HepG2 (cell line): ENCODE measurements at regions not wholly inside any gene's neighbourhood (a gene's known extent, or its start where the extent isn't known, plus 50 kb on each side); places are given as distances from the start of the nearest gene placed in this dataset.

ENCODE experiments used
- ATAC-seq: fragments of 200-7000 bp; cut with Tn5 transposase; 3 replicates; pipeline ENCODE4 v1.9.1; 2020; ENCODE audit warnings: mild to moderate bottlenecking, moderate library complexity
- BruUV-seq: library from RNA; stranded (reverse); fragments of 400-500 nt; replicated peaks from 2 replicates; lab custom pipeline; 2021; lab: Mats Ljungman, UMichigan
- CTCF ChIA-PET: fragments of 300-600 bp; formaldehyde crosslinking; extraction: SDS; loops from one replicate; lab custom pipeline; 2021; ENCODE audit warnings: low total read pairs, inconsistent platforms, low intra/inter-chr PET ratio; lab: Yijun Ruan, JAX
- POLR2A ChIA-PET: fragments of 350-600 bp; sonication (Branson Sonifier 250); formaldehyde crosslinking; loops from one replicate; lab custom pipeline; 2020; ENCODE audit warnings: antibody characterized with exemption, inconsistent platforms; lab: Yijun Ruan, JAX
- DNase-seq: peaks from one replicate; pipeline ENCODE4 v3.0.0-alpha.2; 2015; ENCODE audit warnings: low spot score
- FAIRE-seq: peaks from 3 replicates; lab custom pipeline; 2011; peaks lifted over from hg19 to GRCh38; lab: Jason Lieb, UNC
- H2AFZ ChIP-seq: one replicate; pipeline ENCODE4 v1.6.1; 2011; ENCODE audit warnings: low read length, inconsistent platforms
- H3K27ac ChIP-seq: fragments of 300-600 bp; 3 replicates; pipeline ENCODE4 v1.8.0; 2011; ENCODE audit warnings: mixed run types, mild to moderate bottlenecking, mixed read lengths, low read length, inconsistent platforms; ENCODE audit not compliant: insufficient read depth; ENCODE audit errors: extremely low read length
- H3K27me3 ChIP-seq, 2 experiments: fragments of 200-600 bp in 1 of 2; 2 replicates in 1 of 2; 3 replicates in 1 of 2; pipeline versions ENCODE4 v1.6.0 to v1.8.0; 2011; ENCODE audit warnings: low read length in 2 of 2, mild to moderate bottlenecking in 2 of 2, moderate library complexity in 2 of 2, inconsistent platforms in 1 of 2; ENCODE audit not compliant: insufficient read depth in 2 of 2, control insufficient read depth in 1 of 2
- H3K36me3 ChIP-seq, 2 experiments: fragments of 200-600 bp in 1 of 2; replicated peaks in 1 of 2; 2 replicates in 1 of 2; 3 replicates in 1 of 2; pipeline versions ENCODE4 v1.5.1 to v1.8.0; 2011; ENCODE audit warnings: low read length in 2 of 2, inconsistent platforms in 1 of 2; ENCODE audit not compliant: insufficient read depth in 2 of 2, control insufficient read depth in 1 of 2
- H3K4me1 ChIP-seq: 2 replicates; pipeline ENCODE4 v1.5.1; 2012; ENCODE audit warnings: low read length, inconsistent platforms; ENCODE audit not compliant: insufficient read depth
- H3K4me2 ChIP-seq: 2 replicates; pipeline ENCODE4 v1.6.0; 2011; ENCODE audit warnings: low read depth, low read length, inconsistent platforms
- H3K4me3 ChIP-seq, 3 experiments: fragments of 200-600 bp in 1 of 3; sonication (generic), shearing (Covaris generic) in 1 of 3; replicated peaks in 1 of 3; 2 replicates each; pipeline ENCODE4 v1.5.1; 2011 to 2016; ENCODE audit warnings: low read length in 3 of 3, inconsistent platforms in 2 of 3, low read depth in 2 of 3, mild to moderate bottlenecking in 2 of 3, control low read depth in 1 of 3, mixed read lengths in 1 of 3; ENCODE audit not compliant: insufficient read depth in 1 of 3
- H3K79me2 ChIP-seq: one replicate; pipeline ENCODE4 v1.6.1; 2011; ENCODE audit warnings: low read length, inconsistent platforms; ENCODE audit not compliant: insufficient read depth
- H3K9ac ChIP-seq: 2 replicates; pipeline ENCODE4 v1.6.0; 2011; ENCODE audit warnings: mild to moderate bottlenecking, low read depth, low read length, inconsistent platforms; ENCODE audit not compliant: insufficient read depth
- H3K9me3 ChIP-seq: 2 replicates; pipeline ENCODE4 v1.5.1; 2012; ENCODE audit warnings: mild to moderate bottlenecking, low read length
- H4K20me1 ChIP-seq: 2 replicates; pipeline ENCODE4 v1.6.0; 2011; ENCODE audit warnings: inconsistent platforms, mild to moderate bottlenecking, low read length, moderate library complexity; ENCODE audit not compliant: insufficient read depth
- EED ChIP-seq: sonication (generic); formaldehyde crosslinking; IDR thresholded peaks from 2 replicates; pipeline ENCODE4 v1.5.0; 2020; ENCODE audit warnings: mild to moderate bottlenecking, missing genetic modification reagents
- GFI1 ChIP-seq: sonication (generic); formaldehyde crosslinking; IDR thresholded peaks from 2 replicates; pipeline ENCODE4 v1.5.0; 2020; ENCODE audit warnings: missing genetic modification reagents, mild to moderate bottlenecking, borderline replicate concordance
- HMG20B ChIP-seq: conservative IDR thresholded peaks from 2 replicates; pipeline ENCODE4 v1.6.1; 2016; ENCODE audit warnings: missing genetic modification reagents, missing compliant biosample characterization
- MBNL3 ChIP-seq: fragments of 250-450 bp; sonication (Bioruptor Pico); conservative IDR thresholded peaks from 2 replicates; pipeline ENCODE4 v1.8.0; 2022; ENCODE audit warnings: mild to moderate bottlenecking, inconsistent platforms
- NFKBIZ ChIP-seq: IDR thresholded peaks from 2 replicates; pipeline ENCODE4 v1.6.1; 2018; ENCODE audit warnings: missing genetic modification reagents, missing compliant biosample characterization
- PAF1 ChIP-seq: IDR thresholded peaks from 2 replicates; pipeline ENCODE4 v1.6.1; 2016; ENCODE audit warnings: missing genetic modification reagents, missing compliant biosample characterization
- PAX8 ChIP-seq: sonication (generic); formaldehyde crosslinking; IDR thresholded peaks from 2 replicates; pipeline ENCODE4 v1.8.0; 2022; ENCODE audit warnings: mild to moderate bottlenecking, missing genetic modification reagents, borderline replicate concordance
- TFDP1 ChIP-seq: IDR thresholded peaks from 2 replicates; pipeline ENCODE4 v1.6.1; 2016; ENCODE audit warnings: missing compliant biosample characterization, missing genetic modification reagents, borderline replicate concordance
- ZNF431 ChIP-seq: sonication (generic); formaldehyde crosslinking; IDR thresholded peaks from 2 replicates; pipeline ENCODE4 v1.9.0; 2022; ENCODE audit warnings: missing genetic modification reagents, low read depth, mild to moderate bottlenecking, borderline replicate concordance
- ZNF569 ChIP-seq: sonication (generic); formaldehyde crosslinking; IDR thresholded peaks from 2 replicates; pipeline ENCODE4 v1.5.0; 2020; ENCODE audit warnings: mild to moderate bottlenecking, missing genetic modification reagents, moderate library complexity, borderline replicate concordance
- ZNF761 ChIP-seq: sonication (generic); formaldehyde crosslinking; conservative IDR thresholded peaks from 2 replicates; pipeline ENCODE4 v1.4.0; 2020; ENCODE audit warnings: mild to moderate bottlenecking, missing genetic modification reagents
- ZNF839 ChIP-seq: sonication (generic); formaldehyde crosslinking; IDR thresholded peaks from 2 replicates; pipeline ENCODE4 v1.4.0; 2020; ENCODE audit warnings: missing genetic modification reagents, mild to moderate bottlenecking, borderline replicate concordance
- WGBS: methylation state at CpG from one replicate; pipeline ENCODE4 v1.1.6; 2017; ENCODE audit warnings: low lambda C conversion rate; 5-methylcytosine and 5-hydroxymethylcytosine counted together
- in situ Hi-C: cut with HindIII; loops from 2 replicates; pipeline ENCODE4 v1.10.0; 2017; ENCODE audit warnings: low pct_unique_long_range_greater_than_20kb; ENCODE audit not compliant: extremely low pct_ligation_motif_present
- intact Hi-C: fragments of 100-400 bp; cut with micrococcal nuclease; formaldehyde crosslinking; loops from one replicate; pipeline ENCODE4 v1.10.0; 2022; ENCODE audit not compliant: unreplicated experiment
- TF ChIP-seq, protein P1 (sequence below): sonication (generic); formaldehyde crosslinking; IDR thresholded peaks from 2 replicates; pipeline ENCODE4 v1.5.0; 2020; ENCODE audit warnings: mild to moderate bottlenecking, missing genetic modification reagents, moderate library complexity
- TF ChIP-seq, protein P2 (sequence below), 2 experiments: fragments of 450-650 bp in 1 of 2; sonication (generic) in 1 of 2; formaldehyde crosslinking in 1 of 2; IDR thresholded peaks; 2 replicates each; pipeline versions ENCODE4 v1.6.1 to v1.8.0; 2016 to 2022; ENCODE audit warnings: antibody characterized with exemption in 1 of 2, mild to moderate bottlenecking in 1 of 2, missing genetic modification reagents in 1 of 2

- no peaks in the 10 kb centered on the region for H4K20me1 ChIP-seq
- no peaks in the 10 kb centered on the region for H3K27me3 ChIP-seq
- 0% methylated on average over 1 of the region's 1 CpG for WGBS
- intact Hi-C loops (no loop called here), in situ Hi-C loops (no loop called here)
- H3K4me2 ChIP-seq: no peak overlapping the region
- no peaks in the 10 kb centered on the region for H3K4me1 ChIP-seq
- no peak overlapping the region for H2AFZ ChIP-seq
- ATAC-seq (no peak), FAIRE-seq (no peak), DNase-seq (no peak)
- no peaks in the 10 kb centered on the region for H3K36me3 ChIP-seq
- no peaks in the 10 kb centered on the region for H3K79me2 ChIP-seq
- H3K27ac ChIP-seq: no peak overlapping the region
- BruUV-seq: no TSS peak
- H3K9ac ChIP-seq: no peak overlapping the region
- CTCF ChIA-PET: no interaction called here
- POLR2A ChIA-PET: no interaction called here
- no peaks in the 10 kb centered on the region for H3K9me3 ChIP-seq
- H3K4me3 ChIP-seq: no peak overlapping the region
- TF ChIP-seq NFKBIZ: no peak
- TF ChIP-seq GFI1 (CRISPR knock-in tag): no peak
- TF ChIP-seq ZNF569 (CRISPR knock-in tag): no peak
- TF ChIP-seq, protein P1, sequence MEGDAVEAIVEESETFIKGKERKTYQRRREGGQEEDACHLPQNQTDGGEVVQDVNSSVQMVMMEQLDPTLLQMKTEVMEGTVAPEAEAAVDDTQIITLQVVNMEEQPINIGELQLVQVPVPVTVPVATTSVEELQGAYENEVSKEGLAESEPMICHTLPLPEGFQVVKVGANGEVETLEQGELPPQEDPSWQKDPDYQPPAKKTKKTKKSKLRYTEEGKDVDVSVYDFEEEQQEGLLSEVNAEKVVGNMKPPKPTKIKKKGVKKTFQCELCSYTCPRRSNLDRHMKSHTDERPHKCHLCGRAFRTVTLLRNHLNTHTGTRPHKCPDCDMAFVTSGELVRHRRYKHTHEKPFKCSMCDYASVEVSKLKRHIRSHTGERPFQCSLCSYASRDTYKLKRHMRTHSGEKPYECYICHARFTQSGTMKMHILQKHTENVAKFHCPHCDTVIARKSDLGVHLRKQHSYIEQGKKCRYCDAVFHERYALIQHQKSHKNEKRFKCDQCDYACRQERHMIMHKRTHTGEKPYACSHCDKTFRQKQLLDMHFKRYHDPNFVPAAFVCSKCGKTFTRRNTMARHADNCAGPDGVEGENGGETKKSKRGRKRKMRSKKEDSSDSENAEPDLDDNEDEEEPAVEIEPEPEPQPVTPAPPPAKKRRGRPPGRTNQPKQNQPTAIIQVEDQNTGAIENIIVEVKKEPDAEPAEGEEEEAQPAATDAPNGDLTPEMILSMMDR: no peak
- TF ChIP-seq EED (CRISPR knock-in tag): no peak
- TF ChIP-seq ZNF431: no peak
- no peak for TF ChIP-seq HMG20B
- TF ChIP-seq PAX8 (CRISPR knock-in tag): no peak
- TF ChIP-seq ZNF839 (CRISPR knock-in tag): no peak
- TF ChIP-seq PAF1 (CRISPR knock-in tag): no peak
- no peak for TF ChIP-seq TFDP1 (CRISPR knock-in tag)
- TF ChIP-seq, protein P2, sequence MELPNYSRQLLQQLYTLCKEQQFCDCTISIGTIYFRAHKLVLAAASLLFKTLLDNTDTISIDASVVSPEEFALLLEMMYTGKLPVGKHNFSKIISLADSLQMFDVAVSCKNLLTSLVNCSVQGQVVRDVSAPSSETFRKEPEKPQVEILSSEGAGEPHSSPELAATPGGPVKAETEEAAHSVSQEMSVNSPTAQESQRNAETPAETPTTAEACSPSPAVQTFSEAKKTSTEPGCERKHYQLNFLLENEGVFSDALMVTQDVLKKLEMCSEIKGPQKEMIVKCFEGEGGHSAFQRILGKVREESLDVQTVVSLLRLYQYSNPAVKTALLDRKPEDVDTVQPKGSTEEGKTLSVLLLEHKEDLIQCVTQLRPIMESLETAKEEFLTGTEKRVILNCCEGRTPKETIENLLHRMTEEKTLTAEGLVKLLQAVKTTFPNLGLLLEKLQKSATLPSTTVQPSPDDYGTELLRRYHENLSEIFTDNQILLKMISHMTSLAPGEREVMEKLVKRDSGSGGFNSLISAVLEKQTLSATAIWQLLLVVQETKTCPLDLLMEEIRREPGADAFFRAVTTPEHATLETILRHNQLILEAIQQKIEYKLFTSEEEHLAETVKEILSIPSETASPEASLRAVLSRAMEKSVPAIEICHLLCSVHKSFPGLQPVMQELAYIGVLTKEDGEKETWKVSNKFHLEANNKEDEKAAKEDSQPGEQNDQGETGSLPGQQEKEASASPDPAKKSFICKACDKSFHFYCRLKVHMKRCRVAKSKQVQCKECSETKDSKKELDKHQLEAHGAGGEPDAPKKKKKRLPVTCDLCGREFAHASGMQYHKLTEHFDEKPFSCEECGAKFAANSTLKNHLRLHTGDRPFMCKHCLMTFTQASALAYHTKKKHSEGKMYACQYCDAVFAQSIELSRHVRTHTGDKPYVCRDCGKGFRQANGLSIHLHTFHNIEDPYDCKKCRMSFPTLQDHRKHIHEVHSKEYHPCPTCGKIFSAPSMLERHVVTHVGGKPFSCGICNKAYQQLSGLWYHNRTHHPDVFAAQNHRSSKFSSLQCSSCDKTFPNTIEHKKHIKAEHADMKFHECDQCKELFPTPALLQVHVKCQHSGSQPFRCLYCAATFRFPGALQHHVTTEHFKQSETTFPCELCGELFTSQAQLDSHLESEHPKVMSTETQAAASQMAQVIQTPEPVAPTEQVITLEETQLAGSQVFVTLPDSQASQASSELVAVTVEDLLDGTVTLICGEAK (IDR thresholded peaks at IDR 0.05): no peak
- TF ChIP-seq, protein P2 (CRISPR knock-in tag; IDR thresholded peaks at IDR 0.05): no peak
- TF ChIP-seq ZNF761: no peak
- no peak for TF ChIP-seq MBNL3
Measured at GRCh38 chr3:157789162-157789561, 285.9 kb upstream of the VEPH1 start.
